Glutamatergic neuron (in vitro differentiated cells): ENCODE measurements at regions not wholly inside any gene's neighbourhood (a gene's known extent, or its start where the extent isn't known, plus 50 kb on each side); places are given as distances from the start of the nearest gene placed in this dataset.

Experiments
- DNase-seq: peaks from one replicate; pipeline ENCODE4 v3.0.0; 2022
- H3K27ac Mint-ChIP-seq: one replicate; pipeline ENCODE4 v1.8.0; 2020; ENCODE audit warnings: mild to moderate bottlenecking, mixed read lengths, inconsistent platforms; ENCODE audit not compliant: unreplicated experiment
- H3K27me3 Mint-ChIP-seq: one replicate; pipeline ENCODE4 v1.8.0; 2020; ENCODE audit warnings: mild to moderate bottlenecking, moderate library complexity, mixed read lengths, inconsistent platforms; ENCODE audit not compliant: unreplicated experiment
- H3K36me3 Mint-ChIP-seq: one replicate; pipeline ENCODE4 v1.8.0; 2020; ENCODE audit warnings: mild to moderate bottlenecking, mixed read lengths, inconsistent platforms; ENCODE audit not compliant: unreplicated experiment
- H3K4me1 Mint-ChIP-seq: one replicate; pipeline ENCODE4 v1.8.0; 2020; ENCODE audit warnings: mild to moderate bottlenecking, low read depth, mixed read lengths, inconsistent platforms; ENCODE audit not compliant: unreplicated experiment
- H3K4me3 Mint-ChIP-seq: one replicate; pipeline ENCODE4 v1.8.0; 2020; ENCODE audit warnings: mild to moderate bottlenecking, mixed read lengths, inconsistent platforms; ENCODE audit not compliant: unreplicated experiment
- H3K9me3 Mint-ChIP-seq: one replicate; pipeline ENCODE4 v1.8.0; 2020; ENCODE audit warnings: mild to moderate bottlenecking, moderate library complexity, mixed read lengths, inconsistent platforms; ENCODE audit not compliant: unreplicated experiment
- CTCF ChIP-seq: fragments of 200-600 bp; sonication (generic); IDR thresholded peaks from one replicate; pipeline ENCODE4 v1.5.0; 2021; ENCODE audit not compliant: partially characterized antibody, unreplicated experiment

- H3K27me3 Mint-ChIP-seq: no peaks in the 10 kb centered on the region
- H3K9me3 Mint-ChIP-seq: no peaks in the 10 kb centered on the region
- peaks cover 5% of the 10 kb centered on the region for H3K4me1 Mint-ChIP-seq
- H3K36me3 Mint-ChIP-seq: no peaks in the 10 kb centered on the region
- H3K27ac Mint-ChIP-seq: no peak overlapping the region
- no peak for DNase-seq
- no peak overlapping the region for H3K4me3 Mint-ChIP-seq
- no peak for TF ChIP-seq CTCF
Observed at GRCh38 chr12:68451261-68452077, 119.3 kb upstream of the MDM1 start.

GRCh38 chr12:68452078-68452715, 120.0 kb upstream of the MDM1 start:
- peaks cover 4% of the 10 kb centered on the region for H3K4me1 Mint-ChIP-seq
- H3K27me3 Mint-ChIP-seq: no peaks in the 10 kb centered on the region
- TF ChIP-seq CTCF: no peak
- H3K27ac Mint-ChIP-seq: no peak overlapping the region
- H3K36me3 Mint-ChIP-seq: no peaks in the 10 kb centered on the region
- no peaks in the 10 kb centered on the region for H3K9me3 Mint-ChIP-seq
- no peak for DNase-seq
- no peak overlapping the region for H3K4me3 Mint-ChIP-seq

GRCh38 chr12:68453278-68453677, 121.1 kb upstream of the MDM1 start:
- H3K27me3 Mint-ChIP-seq: peaks cover 2% of the 10 kb centered on the region
- no peak for DNase-seq
- no peaks in the 10 kb centered on the region for H3K36me3 Mint-ChIP-seq
- no peak overlapping the region for H3K27ac Mint-ChIP-seq
- no peak overlapping the region for H3K4me3 Mint-ChIP-seq
- H3K4me1 Mint-ChIP-seq: peaks cover 2% of the 10 kb centered on the region
- no peaks in the 10 kb centered on the region for H3K9me3 Mint-ChIP-seq
- no peak for TF ChIP-seq CTCF

DNA sequence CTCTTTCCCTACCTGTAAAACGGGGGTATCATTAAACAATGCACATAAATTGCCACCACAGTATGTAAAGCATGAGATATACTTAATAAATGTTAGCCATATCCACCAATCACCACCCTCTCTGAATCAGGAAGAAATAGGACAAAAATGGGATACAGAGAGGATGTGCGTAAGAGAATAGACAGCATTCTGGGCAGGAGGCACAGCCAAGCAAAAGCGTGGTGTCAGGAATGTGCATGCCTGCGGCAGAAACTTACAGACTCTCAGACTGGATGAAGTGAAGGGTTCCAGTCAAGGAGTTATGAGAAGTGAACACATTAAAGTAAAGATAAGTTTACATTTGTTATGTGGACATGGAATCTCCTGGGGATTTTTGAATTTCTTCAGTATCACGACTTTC, 121.7 kb upstream of the MDM1 start:
- no peaks in the 10 kb centered on the region for H3K36me3 Mint-ChIP-seq
- TF ChIP-seq CTCF: no peak
- no peaks in the 10 kb centered on the region for H3K9me3 Mint-ChIP-seq
- no peak overlapping the region for H3K4me3 Mint-ChIP-seq
- H3K27ac Mint-ChIP-seq: no peak overlapping the region
- H3K27me3 Mint-ChIP-seq: peaks cover 2% of the 10 kb centered on the region
- no peak for DNase-seq
- peaks cover 2% of the 10 kb centered on the region for H3K4me1 Mint-ChIP-seq

DNA sequence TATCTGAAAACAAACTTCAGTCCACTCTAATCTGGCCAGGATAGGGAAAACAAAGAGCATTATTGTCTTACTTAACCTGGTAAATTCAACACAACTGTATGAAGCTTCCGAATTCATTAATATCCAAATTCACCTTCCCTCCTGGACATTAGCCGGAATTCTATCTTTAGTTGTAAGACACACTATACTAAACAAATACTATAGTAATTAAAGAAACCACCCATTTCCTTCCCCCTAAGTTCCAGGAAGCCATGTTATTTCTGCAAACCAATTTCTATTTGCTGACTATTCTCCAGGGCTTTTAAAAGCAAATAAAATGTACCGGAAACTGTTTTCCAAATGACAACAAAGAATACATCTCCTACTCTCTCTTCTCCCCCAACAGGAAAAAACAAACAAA, 122.7 kb upstream of the MDM1 start:
- Mint-ChIP-seq H3K27me3 (peaks cover 2% of the 10 kb centered on the region), H3K4me1 (peaks cover 2% of the 10 kb centered on the region), H3K27ac (no peak overlapping the region), H3K4me3 (no peak overlapping the region), H3K36me3 (no peaks in the 10 kb centered on the region), H3K9me3 (no peaks in the 10 kb centered on the region)
- TF ChIP-seq CTCF: no peak
- DNase-seq: no peak
